ENCODE measurements at regions not wholly inside any gene's neighbourhood (a gene's known extent, or its start where the extent isn't known, plus 50 kb on each side); places are given as distances from the start of the nearest gene placed in this dataset.

DNA sequence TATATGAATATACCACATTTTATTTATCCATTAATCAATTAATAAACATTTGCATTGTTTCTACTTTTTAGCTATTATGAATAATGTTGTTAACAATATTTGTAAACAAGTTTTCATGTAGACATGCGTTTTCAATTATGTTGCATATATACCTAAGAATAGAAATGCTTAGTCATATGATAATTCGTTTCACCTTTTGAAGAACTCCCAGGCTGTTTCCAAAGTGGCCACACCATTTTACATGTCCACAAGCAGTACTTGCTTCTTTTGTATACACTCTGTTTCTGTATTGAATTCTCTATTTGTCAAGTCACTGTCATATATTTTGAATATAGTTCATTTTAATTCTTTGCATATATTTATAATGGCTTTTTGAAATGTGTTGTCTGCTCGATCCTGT lies 206.9 kb upstream of the ZBTB20 start:
- no peak overlapping the region for H3K4me3 ChIP-seq (replicated peaks in 1 of 4; ENCODE audit: control extremely low read depth in 1 of 4, insufficient read depth in 1 of 4, low read depth in 3 of 4, low read length in 4 of 4)
- no peaks in the 10 kb centered on the region for H3K79me2 ChIP-seq (ENCODE audit: control insufficient read depth, insufficient read depth, low read length)
- no peak overlapping the region for H3K4me2 ChIP-seq (ENCODE audit: extremely low read depth, insufficient read depth, low read length)
- H3K27ac ChIP-seq (ENCODE audit: insufficient read depth, low read length), result no peak overlapping the region
- H3K36me3 ChIP-seq (ENCODE audit: control insufficient read depth, insufficient read depth, low read length), result no peaks in the 10 kb centered on the region
- no peaks in the 10 kb centered on the region for H4K20me1 ChIP-seq (ENCODE audit: control insufficient read depth, extremely low read depth, insufficient read depth, low read length)
- no peak overlapping the region for H2AFZ ChIP-seq (ENCODE audit: low read length)
- H3K9me3 ChIP-seq (ENCODE audit: control insufficient read depth, insufficient read depth, low read depth, low read length), result no peaks in the 10 kb centered on the region
- TF ChIP-seq CTCF (conservative IDR thresholded peaks at IDR 0.05 in 1 of 2, IDR thresholded peaks at IDR 0.05 in 1 of 2; ENCODE audit: low read depth in 1 of 2, low read length in 2 of 2), result no peak
- H3K9ac ChIP-seq (ENCODE audit: insufficient read depth, low read length), result no peak overlapping the region
- H3K27me3 ChIP-seq (ENCODE audit: control insufficient read depth, insufficient read depth, low read length), result no peaks in the 10 kb centered on the region
- DNase-seq (ENCODE audit: low read depth in 2 of 2), result no peak
- no peaks in the 10 kb centered on the region for H3K4me1 ChIP-seq (ENCODE audit: control insufficient read depth, extremely low read depth, insufficient read depth, low read length)

GRCh38 chr3:115357456-115357855 lies 210.4 kb upstream of the ZBTB20 start:
- H3K4me2 ChIP-seq (ENCODE audit: extremely low read depth, insufficient read depth, low read length), result no peak overlapping the region
- no peaks in the 10 kb centered on the region for H4K20me1 ChIP-seq (ENCODE audit: control insufficient read depth, extremely low read depth, insufficient read depth, low read length)
- DNase-seq (ENCODE audit: low read depth in 2 of 2), result no peak
- no peak overlapping the region for H2AFZ ChIP-seq (ENCODE audit: low read length)
- no peaks in the 10 kb centered on the region for H3K9me3 ChIP-seq (ENCODE audit: control insufficient read depth, insufficient read depth, low read depth, low read length)
- no peaks in the 10 kb centered on the region for H3K79me2 ChIP-seq (ENCODE audit: control insufficient read depth, insufficient read depth, low read length)
- H3K9ac ChIP-seq (ENCODE audit: insufficient read depth, low read length), result no peak overlapping the region
- no peak for TF ChIP-seq CTCF (conservative IDR thresholded peaks at IDR 0.05 in 1 of 2, IDR thresholded peaks at IDR 0.05 in 1 of 2; ENCODE audit: low read depth in 1 of 2, low read length in 2 of 2)
- no peak for TF ChIP-seq EZH2 (IDR thresholded peaks at IDR 0.05; ENCODE audit: low read length, missing control alignments)
- H3K27me3 ChIP-seq (ENCODE audit: control insufficient read depth, insufficient read depth, low read length), result no peaks in the 10 kb centered on the region
- no peak overlapping the region for H3K4me3 ChIP-seq (replicated peaks in 1 of 4; ENCODE audit: control extremely low read depth in 1 of 4, insufficient read depth in 1 of 4, low read depth in 3 of 4, low read length in 4 of 4)
- H3K36me3 ChIP-seq (ENCODE audit: control insufficient read depth, insufficient read depth, low read length), result no peaks in the 10 kb centered on the region
- H3K27ac ChIP-seq (ENCODE audit: insufficient read depth, low read length), result no peak overlapping the region
- H3K4me1 ChIP-seq (ENCODE audit: control insufficient read depth, extremely low read depth, insufficient read depth, low read length), result no peaks in the 10 kb centered on the region

DNA sequence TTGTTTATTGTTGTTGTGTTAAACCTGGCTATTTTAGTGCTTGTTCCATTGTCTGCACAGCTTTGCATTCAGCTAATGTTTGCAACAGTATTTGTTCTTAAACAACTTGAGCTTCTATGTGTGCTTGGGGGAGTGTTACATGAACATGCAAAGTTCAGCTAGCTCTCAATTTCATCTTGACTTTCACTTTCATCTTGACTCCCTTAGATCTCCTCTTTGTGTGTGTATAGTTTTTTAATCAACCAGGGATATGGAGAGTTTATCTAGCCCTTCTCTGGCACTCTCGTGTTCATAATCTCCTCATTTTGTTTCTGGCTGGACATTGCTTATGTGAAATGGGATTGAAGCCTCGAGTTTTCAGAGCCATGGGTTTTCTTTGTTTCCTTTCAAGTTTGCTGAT lies 212.4 kb upstream of the ZBTB20 start:
- Histone ChIP-seq H3K4me3 (replicated peaks in 1 of 4; ENCODE audit: control extremely low read depth in 1 of 4, insufficient read depth in 1 of 4, low read depth in 3 of 4, low read length in 4 of 4) (peak overlapping the region in 2 of 4 experiments; percentile 11 to 39), H3K9ac (ENCODE audit: insufficient read depth, low read length) (no peak overlapping the region), H3K27ac (ENCODE audit: insufficient read depth, low read length) (no peak overlapping the region), H3K27me3 (ENCODE audit: control insufficient read depth, insufficient read depth, low read length) (no peaks in the 10 kb centered on the region), H3K36me3 (ENCODE audit: control insufficient read depth, insufficient read depth, low read length) (no peaks in the 10 kb centered on the region), H3K4me1 (ENCODE audit: control insufficient read depth, extremely low read depth, insufficient read depth, low read length) (no peaks in the 10 kb centered on the region), H3K9me3 (ENCODE audit: control insufficient read depth, insufficient read depth, low read depth, low read length) (no peaks in the 10 kb centered on the region), H3K79me2 (ENCODE audit: control insufficient read depth, insufficient read depth, low read length) (no peaks in the 10 kb centered on the region), H3K4me2 (ENCODE audit: extremely low read depth, insufficient read depth, low read length) (peak overlapping the region; percentile 72), H4K20me1 (ENCODE audit: control insufficient read depth, extremely low read depth, insufficient read depth, low read length) (no peaks in the 10 kb centered on the region), H2AFZ (ENCODE audit: low read length) (peak overlapping the region; percentile 56)
- DNase-seq (ENCODE audit: low read depth in 2 of 2), result peak; percentile 9 to 52
- no peak for TF ChIP-seq CTCF (conservative IDR thresholded peaks at IDR 0.05 in 1 of 2, IDR thresholded peaks at IDR 0.05 in 1 of 2; ENCODE audit: low read depth in 1 of 2, low read length in 2 of 2)
- TF ChIP-seq EZH2 (IDR thresholded peaks at IDR 0.05; ENCODE audit: low read length, missing control alignments), result no peak
